Ishikawa (cell line): ENCODE measurements at regions not wholly inside any gene's neighbourhood (a gene's known extent, or its start where the extent isn't known, plus 50 kb on each side); places are given as distances from the start of the nearest gene placed in this dataset.

Source experiments
- CEBPB ChIP-seq: IDR thresholded peaks from 2 replicates; pipeline ENCODE4 v1.6.1; 2012
- CREB1 ChIP-seq: IDR thresholded peaks from 2 replicates; pipeline ENCODE4 v1.6.1; 2012; ENCODE audit warnings: low read depth
- EGR1 ChIP-seq: IDR thresholded peaks from 2 replicates; pipeline ENCODE4 v1.6.1; 2012
- EP300 ChIP-seq: IDR thresholded peaks from 2 replicates; pipeline ENCODE4 v1.6.1; 2012; ENCODE audit warnings: borderline replicate concordance
- FOXM1 ChIP-seq: IDR thresholded peaks from 2 replicates; pipeline ENCODE4 v1.6.1; 2012; ENCODE audit warnings: low read depth, borderline replicate concordance
- NFIC ChIP-seq: IDR thresholded peaks from 2 replicates; pipeline ENCODE4 v1.6.1; 2012
- RAD21 ChIP-seq: IDR thresholded peaks from 2 replicates; pipeline ENCODE4 v1.6.1; 2012; ENCODE audit warnings: low read depth
- TAF1 ChIP-seq: IDR thresholded peaks from 2 replicates; pipeline ENCODE4 v1.6.1; 2012; ENCODE audit warnings: low read depth, mild to moderate bottlenecking
- TCF12 ChIP-seq: IDR thresholded peaks from 2 replicates; pipeline ENCODE4 v1.6.1; 2012; ENCODE audit warnings: low read depth
- TEAD4 ChIP-seq: IDR thresholded peaks from 2 replicates; pipeline ENCODE4 v1.6.1; 2012
- YY1 ChIP-seq: IDR thresholded peaks from 2 replicates; pipeline ENCODE4 v1.6.1; 2012; ENCODE audit warnings: low read depth
- ZBTB7A ChIP-seq: IDR thresholded peaks from 2 replicates; pipeline ENCODE4 v1.6.1; 2012; ENCODE audit warnings: low read depth
- TF ChIP-seq, protein P1 (sequence below): IDR thresholded peaks from 2 replicates; pipeline ENCODE4 v1.6.1; 2012
- TF ChIP-seq, protein P2 (sequence below): IDR thresholded peaks from 2 replicates; pipeline ENCODE4 v1.6.1; 2012
- TF ChIP-seq, protein P3 (sequence below): IDR thresholded peaks from 2 replicates; pipeline ENCODE4 v1.6.1; 2012; ENCODE audit warnings: low read depth, mild to moderate bottlenecking

DNA sequence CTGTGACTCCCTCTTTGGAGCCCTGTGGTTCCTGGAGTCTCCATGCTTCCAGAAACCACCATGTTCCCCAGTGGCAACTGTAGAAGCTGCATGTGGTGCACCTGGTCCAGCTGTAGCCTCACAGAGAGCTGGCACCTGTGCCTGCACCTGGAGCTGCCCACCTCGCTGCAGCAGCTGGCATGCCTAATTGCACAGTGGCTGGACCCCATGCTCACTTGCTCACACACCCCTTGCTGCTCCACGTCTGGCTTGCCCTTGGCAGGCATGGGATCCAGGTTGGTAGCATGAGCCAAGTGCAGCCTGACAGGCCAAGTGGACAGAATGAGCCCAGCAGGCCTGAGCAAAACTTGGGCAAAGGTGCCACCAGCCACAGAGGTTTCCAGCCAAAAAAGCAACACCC, 680.1 kb downstream of the MATN1 start:
- TF ChIP-seq EP300, result no peak
- no peak for TF ChIP-seq TAF1
- TF ChIP-seq TEAD4, result no peak
- TF ChIP-seq CEBPB, result no peak
- no peak for TF ChIP-seq NFIC
- no peak for TF ChIP-seq EGR1
- TF ChIP-seq, protein P1, sequence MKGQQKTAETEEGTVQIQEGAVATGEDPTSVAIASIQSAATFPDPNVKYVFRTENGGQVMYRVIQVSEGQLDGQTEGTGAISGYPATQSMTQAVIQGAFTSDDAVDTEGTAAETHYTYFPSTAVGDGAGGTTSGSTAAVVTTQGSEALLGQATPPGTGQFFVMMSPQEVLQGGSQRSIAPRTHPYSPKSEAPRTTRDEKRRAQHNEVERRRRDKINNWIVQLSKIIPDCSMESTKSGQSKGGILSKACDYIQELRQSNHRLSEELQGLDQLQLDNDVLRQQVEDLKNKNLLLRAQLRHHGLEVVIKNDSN, result no peak
- TF ChIP-seq, protein P2, sequence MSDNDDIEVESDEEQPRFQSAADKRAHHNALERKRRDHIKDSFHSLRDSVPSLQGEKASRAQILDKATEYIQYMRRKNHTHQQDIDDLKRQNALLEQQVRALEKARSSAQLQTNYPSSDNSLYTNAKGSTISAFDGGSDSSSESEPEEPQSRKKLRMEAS, result no peak
- TF ChIP-seq RAD21, result no peak
- no peak for TF ChIP-seq YY1
- TF ChIP-seq FOXM1, result no peak
- TF ChIP-seq, protein P3, sequence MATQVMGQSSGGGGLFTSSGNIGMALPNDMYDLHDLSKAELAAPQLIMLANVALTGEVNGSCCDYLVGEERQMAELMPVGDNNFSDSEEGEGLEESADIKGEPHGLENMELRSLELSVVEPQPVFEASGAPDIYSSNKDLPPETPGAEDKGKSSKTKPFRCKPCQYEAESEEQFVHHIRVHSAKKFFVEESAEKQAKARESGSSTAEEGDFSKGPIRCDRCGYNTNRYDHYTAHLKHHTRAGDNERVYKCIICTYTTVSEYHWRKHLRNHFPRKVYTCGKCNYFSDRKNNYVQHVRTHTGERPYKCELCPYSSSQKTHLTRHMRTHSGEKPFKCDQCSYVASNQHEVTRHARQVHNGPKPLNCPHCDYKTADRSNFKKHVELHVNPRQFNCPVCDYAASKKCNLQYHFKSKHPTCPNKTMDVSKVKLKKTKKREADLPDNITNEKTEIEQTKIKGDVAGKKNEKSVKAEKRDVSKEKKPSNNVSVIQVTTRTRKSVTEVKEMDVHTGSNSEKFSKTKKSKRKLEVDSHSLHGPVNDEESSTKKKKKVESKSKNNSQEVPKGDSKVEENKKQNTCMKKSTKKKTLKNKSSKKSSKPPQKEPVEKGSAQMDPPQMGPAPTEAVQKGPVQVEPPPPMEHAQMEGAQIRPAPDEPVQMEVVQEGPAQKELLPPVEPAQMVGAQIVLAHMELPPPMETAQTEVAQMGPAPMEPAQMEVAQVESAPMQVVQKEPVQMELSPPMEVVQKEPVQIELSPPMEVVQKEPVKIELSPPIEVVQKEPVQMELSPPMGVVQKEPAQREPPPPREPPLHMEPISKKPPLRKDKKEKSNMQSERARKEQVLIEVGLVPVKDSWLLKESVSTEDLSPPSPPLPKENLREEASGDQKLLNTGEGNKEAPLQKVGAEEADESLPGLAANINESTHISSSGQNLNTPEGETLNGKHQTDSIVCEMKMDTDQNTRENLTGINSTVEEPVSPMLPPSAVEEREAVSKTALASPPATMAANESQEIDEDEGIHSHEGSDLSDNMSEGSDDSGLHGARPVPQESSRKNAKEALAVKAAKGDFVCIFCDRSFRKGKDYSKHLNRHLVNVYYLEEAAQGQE, result no peak
- no peak for TF ChIP-seq CREB1
- TF ChIP-seq TCF12, result no peak
- no peak for TF ChIP-seq ZBTB7A

DNA sequence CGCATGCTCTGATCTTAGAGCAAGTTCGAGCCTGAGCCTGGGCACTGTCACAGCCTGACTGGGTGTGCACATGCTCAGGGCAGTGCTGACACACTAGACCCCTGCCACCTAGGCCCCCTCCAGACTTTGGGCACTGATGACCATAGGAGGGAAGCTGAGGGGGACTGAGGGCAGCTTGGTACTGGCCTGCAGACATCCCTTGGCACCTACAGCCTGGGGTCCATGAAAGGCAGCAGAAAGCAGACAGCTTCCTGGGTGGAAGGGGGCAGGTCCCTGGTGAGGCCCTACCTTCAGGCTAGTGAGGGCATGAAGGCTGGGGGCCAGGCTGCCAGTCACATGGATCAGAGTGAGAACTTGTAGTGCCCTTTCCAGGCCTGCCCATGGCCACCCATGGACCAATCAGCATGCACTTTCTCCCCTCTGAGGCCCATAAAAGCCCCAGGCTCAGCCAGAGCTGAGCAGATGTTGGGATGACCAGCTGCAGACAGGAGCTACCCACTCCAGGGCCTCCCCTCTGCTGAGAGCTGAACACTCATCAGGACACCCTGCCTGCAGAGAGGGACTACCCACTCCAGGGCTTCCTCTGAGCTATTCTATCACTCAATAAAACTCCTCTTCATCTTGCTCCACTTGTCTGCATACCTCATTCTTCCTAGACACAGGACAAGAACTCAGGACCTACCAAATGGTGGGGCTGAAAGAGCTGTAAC, 680.8 kb downstream of the MATN1 start:
- TF ChIP-seq TEAD4 (no peak), TAF1 (no peak), RAD21 (no peak), TCF12 (no peak), NFIC (no peak)

DNA sequence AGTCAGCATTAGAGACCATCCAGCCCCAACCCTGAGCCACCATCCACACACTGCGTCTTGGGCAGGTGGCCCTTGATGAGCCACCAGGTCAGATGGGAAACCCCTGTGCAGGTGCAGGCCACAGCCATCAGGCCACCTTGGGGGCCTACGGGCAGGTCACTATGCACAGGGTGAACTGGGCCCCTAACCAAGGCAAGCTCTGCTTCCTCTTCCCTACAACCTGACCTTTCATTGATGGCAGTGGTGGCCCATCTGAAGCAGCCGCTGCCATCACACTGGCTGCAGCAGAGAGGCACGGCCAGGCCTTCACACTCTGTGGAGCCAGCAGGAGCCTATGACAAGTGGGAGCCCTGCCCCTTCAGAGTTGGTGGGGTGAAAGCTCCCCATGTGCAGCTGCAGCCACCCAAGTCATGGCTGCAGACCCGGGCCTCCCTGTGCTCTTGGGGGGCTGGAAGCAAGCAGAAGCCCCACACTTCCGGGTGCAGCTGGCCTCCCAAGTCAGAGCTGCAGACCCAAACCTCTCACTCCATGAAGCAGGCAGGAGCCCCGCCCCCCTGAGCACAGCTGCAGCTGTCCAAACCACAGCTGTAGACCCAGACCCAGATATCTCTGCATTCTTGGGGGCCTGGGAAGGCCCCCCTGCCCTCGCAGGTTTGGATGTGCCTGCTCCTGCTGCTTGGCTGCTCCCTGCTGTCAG, 681.5 kb downstream of the MATN1 start:
- TF ChIP-seq, protein P3, result no peak
- no peak for TF ChIP-seq NFIC
- no peak for TF ChIP-seq EP300
- TF ChIP-seq CREB1, result no peak
- no peak for TF ChIP-seq ZBTB7A
- TF ChIP-seq, protein P2, result no peak
- TF ChIP-seq EGR1, result no peak
- TF ChIP-seq TCF12, result no peak
- no peak for TF ChIP-seq YY1
- no peak for TF ChIP-seq RAD21
- TF ChIP-seq, protein P1, result no peak

DNA sequence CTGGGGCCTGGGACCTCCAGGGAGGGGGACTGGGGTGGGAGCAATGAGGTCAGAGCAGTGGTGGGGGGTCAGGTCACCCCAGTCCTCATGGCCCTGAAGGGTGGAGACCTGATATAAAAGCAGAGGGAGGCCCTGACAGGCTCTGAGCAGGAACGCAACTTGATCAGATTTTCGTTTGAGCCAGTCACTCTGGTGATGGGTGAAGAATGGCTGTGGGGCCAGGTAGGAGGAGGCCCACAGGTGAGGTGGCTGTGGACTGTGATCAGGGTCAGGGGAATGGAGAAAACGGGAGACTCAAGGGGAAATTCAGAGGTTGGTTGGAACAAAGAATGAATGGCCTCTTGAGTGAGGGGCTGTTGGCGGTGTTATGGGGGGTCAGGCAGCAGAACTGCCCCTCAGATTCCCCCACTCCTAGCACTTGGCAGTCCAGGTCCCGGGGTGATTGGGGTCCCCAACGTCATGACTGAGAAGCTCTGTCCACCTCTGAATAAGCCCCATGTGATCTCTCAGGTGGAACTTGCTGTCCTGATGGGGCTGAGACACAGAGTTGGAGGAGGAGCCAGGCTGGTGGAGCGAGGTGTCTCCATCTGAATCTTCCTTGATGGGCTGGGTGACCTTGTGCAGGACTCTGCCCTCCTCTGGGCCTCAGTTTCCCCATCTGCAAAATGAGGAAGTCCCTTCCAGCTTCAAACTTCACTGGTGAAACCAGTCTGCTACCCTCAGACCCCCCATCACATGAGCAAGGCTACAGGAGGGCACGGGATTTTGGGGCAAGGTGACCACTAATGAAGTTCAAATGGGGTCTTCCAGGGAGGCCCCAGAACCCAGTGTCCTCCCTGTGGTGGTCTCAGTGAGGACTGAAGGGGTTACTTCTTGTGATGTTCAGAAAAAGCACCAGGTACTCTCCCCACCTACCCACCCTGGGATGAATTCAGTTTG, 683.0 kb downstream of the MATN1 start:
- TF ChIP-seq RAD21 (no peak), TEAD4 (no peak), ZBTB7A (no peak), TAF1 (no peak), EGR1 (no peak)
- TF ChIP-seq, protein P2, result no peak
